ENCODE measurements at regions not wholly inside any gene's neighbourhood (a gene's known extent, or its start where the extent isn't known, plus 50 kb on each side); places are given as distances from the start of the nearest gene placed in this dataset.

GRCh38 chr2:223109341-223109740 is 57.4 kb downstream of the KCNE4 start:
- no peak for TF ChIP-seq RNF2 (IDR thresholded peaks at IDR 0.05; ENCODE audit: borderline replicate concordance, low read depth)
- CTCF ChIA-PET, result interaction anchor here (1.0 to 1.7 kb wide), 2 partner anchors 8 to 9 kb away, joined by 3 to 8 read pairs; no protein-coding TSS in a partner anchor
- Histone ChIP-seq H3K4me1 (no peaks in the 10 kb centered on the region), H3K27ac (no peak overlapping the region), H3K4me3 (no peak overlapping the region), H3K9me3 (no peaks in the 10 kb centered on the region), H3K4me2 (no peak overlapping the region)
- ATAC-seq (no peak), FAIRE-seq (no peak), DNase-seq (ENCODE audit: low read depth in 1 of 2, low spot score in 1 of 2) (no peak)
- 48% methylated on average over 3 of the region's 3 CpGs for WGBS (ENCODE audit: missing lambda C conversion rate)
- POLR2A ChIA-PET, result no interaction called here

- TF ChIP-seq POLR2A (IDR thresholded peaks at IDR 0.05; ENCODE audit: low read length), result no peak
- no peak for TF ChIP-seq HDAC2 (IDR thresholded peaks at IDR 0.05)
- no peak for TF ChIP-seq HEYL (CRISPR knock-in tag; IDR thresholded peaks at IDR 0.05)
- TF ChIP-seq TFCP2L1 (CRISPR knock-in tag; IDR thresholded peaks at IDR 0.05), result no peak
- TF ChIP-seq KDM1A (IDR thresholded peaks at IDR 0.05; ENCODE audit: low read depth), result no peak
- no peak for TF ChIP-seq JUNB (IDR thresholded peaks at IDR 0.05)
- TF ChIP-seq GATA3 (IDR thresholded peaks at IDR 0.05; ENCODE audit: borderline replicate concordance), result no peak
- no peak for TF ChIP-seq HOXB13 (CRISPR knock-in tag; IDR thresholded peaks at IDR 0.05; ENCODE audit: low read depth)
- no peak for TF ChIP-seq PHF8 (IDR thresholded peaks at IDR 0.05; ENCODE audit: borderline replicate concordance, low read depth)
- no peak for TF ChIP-seq CTCF (IDR thresholded peaks at IDR 0.05)
- no peak for TF ChIP-seq EHMT2 (IDR thresholded peaks at IDR 0.05; ENCODE audit: low read depth)
- no peak for TF ChIP-seq USF2 (IDR thresholded peaks at IDR 0.05)
- TF ChIP-seq ATOH8 (CRISPR knock-in tag; IDR thresholded peaks at IDR 0.05; ENCODE audit: low read depth), result no peak
- no peak for TF ChIP-seq HES2 (IDR thresholded peaks at IDR 0.05)
- no peak for TF ChIP-seq NFE2L2 (conservative IDR thresholded peaks at IDR 0.05; ENCODE audit: low read length)
- no peak for TF ChIP-seq ESRRA (IDR thresholded peaks at IDR 0.05; ENCODE audit: borderline replicate concordance, low read length)
- H3K4me1 ChIP-seq, result no peaks in the 10 kb centered on the region
- H3K4me2 ChIP-seq, result no peak overlapping the region
- no peak for DNase-seq (ENCODE audit: low read depth in 1 of 2, low spot score in 1 of 2)
- no peak for ATAC-seq
- POLR2A ChIA-PET, result no interaction called here
- FAIRE-seq, result no peak
- H3K4me3 ChIP-seq, result no peak overlapping the region
- no peak overlapping the region for H3K27ac ChIP-seq
- CTCF ChIA-PET, result interaction anchor here (0.9 to 2.6 kb wide), 3 partner anchors 11 to 142 kb away, joined by 3 to 7 read pairs (median 4); no protein-coding TSS in a partner anchor
- no peaks in the 10 kb centered on the region for H3K9me3 ChIP-seq
Measured at GRCh38 chr2:223113161-223113560, 61.2 kb downstream of the KCNE4 start.

GRCh38 chr2:223114170-223114569 is 62.2 kb downstream of the KCNE4 start:
- no peaks in the 10 kb centered on the region for H3K4me1 ChIP-seq
- no peak overlapping the region for H3K4me3 ChIP-seq
- TF ChIP-seq RCOR1 (IDR thresholded peaks at IDR 0.05; ENCODE audit: low read depth, low read length), result no peak
- TF ChIP-seq KDM5A (IDR thresholded peaks at IDR 0.05), result no peak
- DNase-seq (ENCODE audit: low read depth in 1 of 2, low spot score in 1 of 2) (no peak), FAIRE-seq (no peak), ATAC-seq (no peak)
- no peaks in the 10 kb centered on the region for H3K9me3 ChIP-seq
- H3K4me2 ChIP-seq, result no peak overlapping the region
- whole genome bisulfite sequencing (ENCODE audit: missing lambda C conversion rate), result 61% methylated on average over 3 of the region's 3 CpGs
- ChIA-PET CTCF (interaction anchor here (0.9 to 1.0 kb wide), 2 partner anchors 13 to 142 kb away, joined by 3 to 4 read pairs; no protein-coding TSS in a partner anchor), POLR2A (no interaction called here)
- H3K27ac ChIP-seq, result no peak overlapping the region

All from A549 (cell line).